Lower leg skin (tissue), 4 donors: ENCODE measurements at regions not wholly inside any gene's neighbourhood (a gene's known extent, or its start where the extent isn't known, plus 50 kb on each side); places are given as distances from the start of the nearest gene placed in this dataset.
"Not testable (repeated sequence)": the region's sequence is repeated elsewhere in the genome, so short reads cannot be mapped to it uniquely, and the experiment has no call there.

Experiments
- DNase-seq, 2 donors: peaks; one replicate each; pipeline ENCODE4 v3.0.0-alpha.2; 2019; ENCODE audit warnings: low spot score in 2 of 2
- H3K4me3 ChIP-seq: fragments of 200-600 bp; sonication (generic); 2 replicates; pipeline ENCODE4 v1.5.1; 2017; ENCODE audit warnings: mild to moderate bottlenecking, low read depth; ENCODE audit not compliant: poor library complexity, severe bottlenecking
- CTCF ChIP-seq, 3 donors: fragments of 450-650 bp; IDR thresholded peaks; one replicate each; pipeline ENCODE4 v1.5.1; 2016; ENCODE audit warnings: antibody characterized with exemption in 3 of 3, mild to moderate bottlenecking in 3 of 3, moderate library complexity in 2 of 3
- POLR2A ChIP-seq, 2 donors: fragments of 450-650 bp; IDR thresholded peaks; one replicate each; pipeline ENCODE4 v1.6.1; 2016 to 2017; ENCODE audit warnings: antibody characterized with exemption in 2 of 2, mild to moderate bottlenecking in 1 of 2, moderate library complexity in 1 of 2
- WGBS, 2 donors: methylation state at CpG; one replicate each; pipeline ENCODE4 v1.1.5; 2018; 5-methylcytosine and 5-hydroxymethylcytosine counted together
- intact Hi-C: fragments of 100-400 bp; cut with DNase I; formaldehyde crosslinking; loops from one replicate; pipeline ENCODE4 v1.15.0; 2023; ENCODE audit warnings: low total_unique reads

- no peak for TF ChIP-seq POLR2A (IDR thresholded peaks at IDR 0.05)
- no peak for TF ChIP-seq CTCF (IDR thresholded peaks at IDR 0.05)
- WGBS, 2 donors: 87 to 98% methylated on average over 2 of the region's 2 CpGs
- no peak for DNase-seq
- no peak overlapping the region for H3K4me3 ChIP-seq
- intact Hi-C loops: no loop called here
Measured at GRCh38 chr10:20551761-20552160, 345.4 kb downstream of the NEBL start.

GRCh38 chr10:20535897-20536881 lies 360.9 kb downstream of the NEBL start:
- DNase-seq: no peak
- TF ChIP-seq POLR2A (IDR thresholded peaks at IDR 0.05) (no peak), CTCF (IDR thresholded peaks at IDR 0.05) (no peak)
- intact Hi-C loops: no loop called here
- H3K4me3 ChIP-seq: no peak overlapping the region
- WGBS, 2 donors: 52 to 60% methylated on average over 7 of the region's 7 CpGs

GRCh38 chr10:20531241-20531883 lies 365.7 kb downstream of the NEBL start:
- intact Hi-C loops, H3K4me3 ChIP-seq, DNase-seq: not testable (repeated sequence)
- WGBS, 2 donors: 89 to 92% methylated on average over 20 of the region's 20 CpGs

GRCh38 chr10:20521186-20521585 lies 375.9 kb downstream of the NEBL start:
- 75 to 80% methylated on average over 5 of the region's 5 CpGs for WGBS, 2 donors
- intact Hi-C loops: no loop called here
- TF ChIP-seq CTCF (IDR thresholded peaks at IDR 0.05): no peak
- no peak for TF ChIP-seq POLR2A (IDR thresholded peaks at IDR 0.05)
- no peak for DNase-seq
- H3K4me3 ChIP-seq: no peak overlapping the region

GRCh38 chr10:20515654-20516053 lies 381.5 kb downstream of the NEBL start:
- H3K4me3 ChIP-seq: no peak overlapping the region
- 73 to 92% methylated on average over 3 of the region's 3 CpGs for WGBS, 2 donors
- TF ChIP-seq POLR2A (IDR thresholded peaks at IDR 0.05) (no peak), CTCF (IDR thresholded peaks at IDR 0.05) (no peak)

GRCh38 chr10:20512631-20513030 lies 384.5 kb downstream of the NEBL start:
- intact Hi-C loops: no loop called here
- WGBS, 2 donors: 79 to 87% methylated on average over 8 of the region's 8 CpGs
- no peak for DNase-seq
- TF ChIP-seq POLR2A (IDR thresholded peaks at IDR 0.05) (no peak), CTCF (IDR thresholded peaks at IDR 0.05) (no peak)
- H3K4me3 ChIP-seq: no peak overlapping the region

More at GRCh38 chr10:20515654-20516053, 381.5 kb downstream of the NEBL start:
- no peak for DNase-seq
- intact Hi-C loops: no loop called here
